ENCODE measurements at regions not wholly inside any gene's neighbourhood (a gene's known extent, or its start where the extent isn't known, plus 50 kb on each side); places are given as distances from the start of the nearest gene placed in this dataset.

GRCh38 chr3:70868561-70868960 lies 556.1 kb upstream of the MDFIC2 start:
- TF ChIP-seq EP300 (IDR thresholded peaks at IDR 0.05): no peak
- TF ChIP-seq CTCF (IDR thresholded peaks at IDR 0.05): no peak
- no peak for TF ChIP-seq POLR2AphosphoS5 (IDR thresholded peaks at IDR 0.05)
- no peak for TF ChIP-seq POLR2A (IDR thresholded peaks at IDR 0.05)
- Histone ChIP-seq H3K36me3 (no peaks in the 10 kb centered on the region), H3K27me3 (no peaks in the 10 kb centered on the region), H3K27ac (no peak overlapping the region), H3K4me1 (no peaks in the 10 kb centered on the region), H3K9me3 (no peaks in the 10 kb centered on the region), H3K4me3 (no peak overlapping the region)
- 92 to 93% methylated on average over 2 of the region's 2 CpGs for WGBS, 2 donors
- no peak for DNase-seq
- intact Hi-C loops (cut with DNase I): no loop called here

- Histone ChIP-seq H3K4me1 (peaks cover 0 to 7% (median 3%) of the 10 kb centered on the region in 4 donors), H3K4me3 (no peak overlapping the region), H3K27ac (no peak overlapping the region), H3K36me3 (no peaks in the 10 kb centered on the region), H3K9me3 (no peaks in the 10 kb centered on the region), H3K27me3 (no peaks in the 10 kb centered on the region)
- TF ChIP-seq POLR2AphosphoS5 (IDR thresholded peaks at IDR 0.05): no peak
- TF ChIP-seq POLR2A (IDR thresholded peaks at IDR 0.05): no peak
- no peak for TF ChIP-seq EP300 (IDR thresholded peaks at IDR 0.05)
- no peak for TF ChIP-seq CTCF (IDR thresholded peaks at IDR 0.05)
- 80 to 84% methylated on average over 5 of the region's 5 CpGs for WGBS, 2 donors
- DNase-seq: no peak
- intact Hi-C loops (cut with DNase I): no loop called here
These were observed 550.6 kb upstream of the MDFIC2 start for GRCh38 chr3:70863049-70863448.

- H3K36me3 ChIP-seq: no peaks in the 10 kb centered on the region
- no peak overlapping the region for H3K27ac ChIP-seq
- no peak for DNase-seq
- TF ChIP-seq EP300 (IDR thresholded peaks at IDR 0.05) (no peak), POLR2AphosphoS5 (IDR thresholded peaks at IDR 0.05) (peak in 1 of 4 donors; percentile 22), POLR2A (IDR thresholded peaks at IDR 0.05) (no peak)
- no peaks in the 10 kb centered on the region for H3K9me3 ChIP-seq
- WGBS, 2 donors: 75 to 81% methylated on average over 2 of the region's 2 CpGs
- H3K27me3 ChIP-seq: no peaks in the 10 kb centered on the region
- H3K4me1 ChIP-seq: peaks cover 0 to 15% (median 9%) of the 10 kb centered on the region in 4 donors
- no peak overlapping the region for H3K4me3 ChIP-seq
- intact Hi-C loops (cut with DNase I): no loop called here
These were observed 549.4 kb upstream of the MDFIC2 start for GRCh38 chr3:70861855-70862254.

GRCh38 chr3:70861234-70861633 lies 548.8 kb upstream of the MDFIC2 start:
- WGBS, 2 donors: 85 to 89% methylated on average over 2 of the region's 2 CpGs
- no peaks in the 10 kb centered on the region for H3K36me3 ChIP-seq
- TF ChIP-seq EP300 (IDR thresholded peaks at IDR 0.05) (no peak), CTCF (IDR thresholded peaks at IDR 0.05) (no peak), POLR2AphosphoS5 (IDR thresholded peaks at IDR 0.05) (no peak), POLR2A (IDR thresholded peaks at IDR 0.05) (no peak)
- H3K9me3 ChIP-seq: no peaks in the 10 kb centered on the region
- H3K27me3 ChIP-seq: no peaks in the 10 kb centered on the region
- no peak for DNase-seq
- H3K4me1 ChIP-seq: peaks cover 0 to 15% (median 9%) of the 10 kb centered on the region in 4 donors
- intact Hi-C loops (cut with DNase I): no loop called here
- no peak overlapping the region for H3K4me3 ChIP-seq
- no peak overlapping the region for H3K27ac ChIP-seq

GRCh38 chr3:70857916-70858315 lies 545.5 kb upstream of the MDFIC2 start:
- 76 to 84% methylated on average over 7 of the region's 7 CpGs for WGBS, 2 donors
- TF ChIP-seq CTCF (IDR thresholded peaks at IDR 0.05) (no peak), EP300 (IDR thresholded peaks at IDR 0.05) (no peak), POLR2AphosphoS5 (IDR thresholded peaks at IDR 0.05) (no peak), POLR2A (IDR thresholded peaks at IDR 0.05) (no peak)
- H3K36me3 ChIP-seq: no peaks in the 10 kb centered on the region
- no peaks in the 10 kb centered on the region for H3K9me3 ChIP-seq
- intact Hi-C loops (cut with DNase I): no loop called here
- H3K4me1 ChIP-seq: peaks cover 0 to 15% (median 11%) of the 10 kb centered on the region in 4 donors
- DNase-seq: no peak
- peak overlapping the region in 2 of 4 donors; percentile 43 to 46 for H3K27ac ChIP-seq
- H3K4me3 ChIP-seq: peak overlapping the region in 3 of 4 donors; percentile 22 to 28 (median 25)
- H3K27me3 ChIP-seq: no peaks in the 10 kb centered on the region

All from sigmoid colon (tissue), 6 donors.